NT2/D1 (cell line): ENCODE measurements at regions not wholly inside any gene's neighbourhood (a gene's known extent, or its start where the extent isn't known, plus 50 kb on each side); places are given as distances from the start of the nearest gene placed in this dataset.
"Not testable (repeated sequence)": the region's sequence is repeated elsewhere in the genome, so short reads cannot be mapped to it uniquely, and the experiment has no call there.

Source experiments
- DNase-seq: peaks from one replicate; pipeline ENCODE4 v3.0.0-alpha.2; 2011; ENCODE audit warnings: low read depth, low spot score
- H3K27me3 ChIP-seq: 2 replicates; pipeline ENCODE4 v1.6.0; 2011; ENCODE audit warnings: mild to moderate bottlenecking; ENCODE audit not compliant: insufficient read length, insufficient read depth
- H3K36me3 ChIP-seq: 2 replicates; pipeline ENCODE4 v1.6.1; 2011; ENCODE audit warnings: mild to moderate bottlenecking, low read length, mixed read lengths; ENCODE audit not compliant: insufficient read depth, insufficient read length
- H3K4me1 ChIP-seq: 2 replicates; pipeline ENCODE4 v1.5.1; 2011; ENCODE audit not compliant: insufficient read depth, insufficient read length
- H3K4me3 ChIP-seq: 2 replicates; pipeline ENCODE4 v1.5.1; 2011; ENCODE audit warnings: low read depth; ENCODE audit not compliant: insufficient read length
- H3K9ac ChIP-seq: 2 replicates; pipeline ENCODE4 v1.6.0; 2011; ENCODE audit warnings: low read depth; ENCODE audit not compliant: insufficient read length
- H3K9me3 ChIP-seq: 2 replicates; pipeline ENCODE4 v1.5.1; 2011; ENCODE audit warnings: mild to moderate bottlenecking, low read length; ENCODE audit not compliant: insufficient read depth
- SUZ12 ChIP-seq: IDR thresholded peaks from 2 replicates; pipeline ENCODE4 v1.6.1; 2011; ENCODE audit not compliant: insufficient read length, insufficient read depth; ENCODE audit errors: extremely low read depth
- YY1 ChIP-seq: IDR thresholded peaks from 2 replicates; pipeline ENCODE4 v1.6.1; 2011; ENCODE audit not compliant: insufficient read length, insufficient read depth
- ZNF274 ChIP-seq: IDR thresholded peaks from 2 replicates; pipeline ENCODE4 v1.6.1; 2011; ENCODE audit warnings: mild to moderate bottlenecking, low read depth, low read length

- Histone ChIP-seq H3K36me3 (no peaks in the 10 kb centered on the region), H3K9ac (no peak overlapping the region), H3K27me3 (no peaks in the 10 kb centered on the region), H3K9me3 (no peaks in the 10 kb centered on the region), H3K4me3 (no peak overlapping the region), H3K4me1 (peaks cover 5% of the 10 kb centered on the region)
- TF ChIP-seq YY1 (no peak), SUZ12 (no peak), ZNF274 (no peak)
- DNase-seq, result no peak
Measured at GRCh38 chr21:35441868-35442582, 392.9 kb upstream of the RUNX1 start.

GRCh38 chr21:35438643-35439404 is 389.7 kb upstream of the RUNX1 start:
- Histone ChIP-seq H3K9ac (no peak overlapping the region), H3K4me3 (no peak overlapping the region), H3K9me3 (peaks cover 12% of the 10 kb centered on the region), H3K27me3 (no peaks in the 10 kb centered on the region), H3K36me3 (no peaks in the 10 kb centered on the region), H3K4me1 (peaks cover 5% of the 10 kb centered on the region)
- no peak for TF ChIP-seq YY1
- TF ChIP-seq SUZ12, result no peak
- TF ChIP-seq ZNF274, result no peak
- no peak for DNase-seq

GRCh38 chr21:35437941-35438340 is 388.8 kb upstream of the RUNX1 start:
- H3K27me3 ChIP-seq, result no peaks in the 10 kb centered on the region
- DNase-seq, result no peak
- peaks cover 5% of the 10 kb centered on the region for H3K4me1 ChIP-seq
- no peaks in the 10 kb centered on the region for H3K36me3 ChIP-seq
- H3K9ac ChIP-seq, result no peak overlapping the region
- H3K9me3 ChIP-seq, result peaks cover 19% of the 10 kb centered on the region
- no peak overlapping the region for H3K4me3 ChIP-seq
- TF ChIP-seq YY1 (no peak), SUZ12 (no peak), ZNF274 (no peak)

- no peaks in the 10 kb centered on the region for H3K27me3 ChIP-seq
- no peaks in the 10 kb centered on the region for H3K36me3 ChIP-seq
- no peak for TF ChIP-seq YY1
- no peak for TF ChIP-seq SUZ12
- TF ChIP-seq ZNF274, result no peak
- H3K4me1 ChIP-seq, result peaks cover 5% of the 10 kb centered on the region
- peaks cover 29% of the 10 kb centered on the region for H3K9me3 ChIP-seq
- no peak overlapping the region for H3K9ac ChIP-seq
- H3K4me3 ChIP-seq, result no peak overlapping the region
- no peak for DNase-seq
Measured at GRCh38 chr21:35436899-35437298, 387.8 kb upstream of the RUNX1 start.

- DNase-seq, H3K27me3 ChIP-seq, H3K4me1 ChIP-seq, H3K9ac ChIP-seq, H3K36me3 ChIP-seq, H3K4me3 ChIP-seq: not testable (repeated sequence)
- H3K9me3 ChIP-seq, result peaks cover 35% of the 10 kb centered on the region
Measured at GRCh38 chr21:35432601-35433000, 383.5 kb upstream of the RUNX1 start.

GRCh38 chr21:35430260-35430659 is 381.2 kb upstream of the RUNX1 start:
- Histone ChIP-seq H3K4me1 (no peaks in the 10 kb centered on the region), H3K9me3 (peaks cover 35% of the 10 kb centered on the region), H3K4me3 (no peak overlapping the region), H3K36me3 (no peaks in the 10 kb centered on the region), H3K27me3 (no peaks in the 10 kb centered on the region), H3K9ac (no peak overlapping the region)
- DNase-seq, result no peak
- no peak for TF ChIP-seq SUZ12
- no peak for TF ChIP-seq ZNF274
- TF ChIP-seq YY1, result no peak

- H3K27me3 ChIP-seq, result no peaks in the 10 kb centered on the region
- TF ChIP-seq ZNF274, result no peak
- no peak for TF ChIP-seq YY1
- no peak for TF ChIP-seq SUZ12
- H3K9ac ChIP-seq, result no peak overlapping the region
- no peak for DNase-seq
- peaks cover 23% of the 10 kb centered on the region; the same call in 1 of the 2 replicates for H3K9me3 ChIP-seq
- no peaks in the 10 kb centered on the region for H3K4me1 ChIP-seq
- H3K4me3 ChIP-seq, result no peak overlapping the region
- H3K36me3 ChIP-seq, result no peaks in the 10 kb centered on the region
Measured at GRCh38 chr21:35428937-35429336, 379.8 kb upstream of the RUNX1 start.

GRCh38 chr21:35428489-35428888 is 379.4 kb upstream of the RUNX1 start:
- no peak for DNase-seq
- Histone ChIP-seq H3K4me3 (no peak overlapping the region), H3K27me3 (no peaks in the 10 kb centered on the region), H3K9me3 (peaks cover 20% of the 10 kb centered on the region; the same call in 1 of the 2 replicates), H3K36me3 (no peaks in the 10 kb centered on the region), H3K9ac (no peak overlapping the region), H3K4me1 (no peaks in the 10 kb centered on the region)
- TF ChIP-seq ZNF274, result no peak
- TF ChIP-seq YY1, result no peak
- TF ChIP-seq SUZ12, result no peak
